Tongue (tissue), 1 donor: ENCODE measurements at regions not wholly inside any gene's neighbourhood (a gene's known extent, or its start where the extent isn't known, plus 50 kb on each side); places are given as distances from the start of the nearest gene placed in this dataset.
"Not testable (repeated sequence)": the region's sequence is repeated elsewhere in the genome, so short reads cannot be mapped to it uniquely, and the experiment has no call there.

Experiments used
- DNase-seq: peaks from one replicate; pipeline ENCODE4 v3.0.0-alpha.2; 2015

DNA sequence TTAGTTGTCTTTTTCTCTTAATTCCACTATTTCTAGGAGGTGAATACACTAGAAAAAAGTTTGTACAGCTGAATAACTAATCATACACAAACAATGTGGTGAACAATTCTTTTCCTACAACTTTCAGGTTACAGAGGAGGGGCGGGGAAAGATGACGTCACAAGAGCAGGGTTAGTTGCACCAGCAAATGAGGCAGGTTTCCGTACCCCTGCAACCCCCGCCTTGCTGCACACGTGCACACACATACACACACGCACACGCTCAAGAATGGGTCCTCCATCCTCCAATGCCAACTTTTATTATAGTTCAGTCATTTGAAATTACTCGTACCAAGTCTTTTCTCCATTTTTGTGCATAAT, 122.8 kb downstream of the ARL4C start:
- no peak for DNase-seq

DNA sequence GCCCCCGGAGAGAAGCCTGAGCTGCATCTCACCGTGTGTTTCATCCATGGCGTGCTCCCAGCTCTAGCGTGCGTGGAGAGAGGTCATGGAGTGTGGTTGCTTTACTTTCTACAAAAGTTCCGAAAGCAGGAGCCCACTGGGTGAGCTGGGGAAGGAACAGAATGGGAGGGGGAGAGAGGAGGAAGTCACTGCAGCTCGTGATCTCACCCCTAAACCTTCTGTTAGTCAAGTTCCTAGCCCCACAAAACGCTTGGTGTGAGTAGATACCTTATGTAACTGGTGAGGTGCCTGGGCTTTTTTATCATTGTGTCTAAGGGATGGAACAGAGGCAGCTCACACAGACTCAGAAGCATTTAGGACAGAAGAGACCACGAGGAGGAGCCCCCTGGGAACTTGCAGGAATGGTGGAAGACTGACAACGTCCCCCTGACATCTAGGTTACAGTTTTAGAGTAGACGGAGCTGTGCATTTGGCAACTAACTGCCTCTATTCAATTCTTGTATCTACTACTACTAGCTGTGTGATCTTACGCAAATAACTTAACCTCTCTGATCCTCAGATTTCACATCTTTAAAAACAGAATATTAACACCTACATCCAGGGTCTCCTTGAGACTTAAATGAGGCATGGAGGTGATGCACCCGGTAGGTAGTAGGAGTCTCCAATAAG, 123.3 kb downstream of the ARL4C start:
- DNase-seq = no peak

DNA sequence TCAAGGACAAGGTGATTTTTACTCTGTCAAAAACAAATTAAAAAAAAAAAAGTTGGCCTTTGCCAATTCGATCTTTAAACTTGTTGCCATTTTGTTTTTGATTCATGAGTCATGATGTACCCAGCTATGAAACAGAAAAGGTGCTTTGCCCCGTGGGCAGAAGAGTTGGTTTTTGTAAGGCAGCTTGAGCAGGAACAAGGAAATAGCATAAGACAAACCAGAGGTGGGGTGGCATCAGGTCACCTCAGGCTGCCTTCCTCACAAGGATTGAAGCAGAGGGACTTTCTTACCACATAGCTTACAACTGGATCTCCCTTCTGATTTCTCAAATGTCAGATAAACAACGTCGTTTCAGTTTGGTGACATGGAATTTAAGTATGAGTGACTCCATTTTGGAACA, 123.8 kb downstream of the ARL4C start:
- DNase-seq = no peak

DNA sequence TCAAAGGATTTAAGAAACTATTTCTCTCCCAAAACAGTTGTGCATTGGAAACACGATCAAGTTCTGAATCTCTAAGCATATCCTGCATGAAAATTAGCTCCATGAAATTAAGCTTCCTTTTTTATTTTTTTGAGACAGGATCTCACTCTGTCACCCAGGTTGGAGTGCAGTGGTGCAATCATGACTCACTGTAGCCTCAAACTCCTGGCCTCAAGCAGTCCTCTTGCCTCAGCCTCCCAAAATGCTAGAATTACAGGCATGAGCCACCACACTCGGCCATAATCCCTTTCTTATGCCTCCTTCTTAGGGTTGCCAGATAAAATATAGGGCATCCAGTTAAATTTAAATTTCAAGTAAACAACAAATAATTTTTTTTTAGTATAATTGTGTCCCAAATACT, 124.4 kb downstream of the ARL4C start:
- no peak for DNase-seq

DNA sequence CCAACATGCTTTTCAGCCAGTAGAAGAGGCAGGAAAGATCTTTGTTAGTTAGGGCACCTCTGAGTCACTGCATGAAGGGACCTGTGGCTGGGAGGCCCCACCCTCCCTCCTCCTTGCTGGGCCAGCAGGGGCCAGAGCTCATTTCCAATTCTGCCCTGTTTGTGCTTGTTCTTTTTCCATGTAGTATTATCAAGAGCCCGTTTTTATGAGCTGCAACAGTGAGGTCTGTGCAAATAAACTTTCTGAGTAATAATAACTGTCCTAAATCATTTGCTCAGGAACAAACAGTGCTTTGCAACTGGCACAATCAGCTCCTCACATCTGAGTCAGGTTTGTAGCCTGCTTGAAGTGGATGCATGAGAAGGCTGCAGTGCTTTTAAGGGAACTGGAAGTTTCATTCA, 128.0 kb downstream of the ARL4C start:
- DNase-seq = no peak

DNA sequence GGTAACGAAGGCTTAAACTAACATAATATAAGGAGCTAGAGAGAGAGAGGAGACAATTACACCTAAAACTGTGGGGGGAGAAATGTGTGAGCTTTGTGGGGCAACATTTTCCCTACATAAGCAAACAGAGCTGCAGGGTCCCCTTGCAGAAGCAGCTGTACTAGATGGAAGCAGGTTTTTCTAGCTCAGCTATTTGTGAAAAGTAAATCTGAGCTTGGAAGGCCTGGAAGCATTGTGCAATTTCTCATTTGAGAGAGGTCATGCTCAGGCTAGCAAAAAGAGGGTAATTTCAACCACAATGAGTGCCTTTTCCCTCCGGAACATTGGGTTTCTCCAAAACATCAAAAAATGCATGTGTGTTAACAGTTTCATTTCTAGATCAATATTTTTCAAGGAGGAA, 130.0 kb downstream of the ARL4C start:
- DNase-seq = peak; percentile 67

DNA sequence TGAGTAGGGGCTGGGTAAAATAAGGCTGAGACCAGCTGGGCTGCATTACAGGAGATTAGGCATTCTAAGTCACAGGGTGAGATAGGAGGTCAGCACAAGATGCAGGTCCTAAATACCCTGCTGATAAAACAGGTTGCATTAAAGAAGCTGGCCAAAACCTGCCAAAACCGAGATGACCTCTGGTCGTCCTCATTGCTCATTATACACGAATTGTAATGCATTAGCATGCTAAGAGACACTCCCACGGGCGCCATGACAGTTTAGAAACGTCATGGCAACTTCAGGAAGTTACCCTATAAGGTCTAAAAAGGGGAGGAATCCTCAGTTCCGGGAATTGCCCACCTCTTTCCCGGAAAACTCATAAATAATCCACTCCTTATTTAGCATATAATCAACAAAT, 132.2 kb downstream of the ARL4C start:
- no peak for DNase-seq

DNA sequence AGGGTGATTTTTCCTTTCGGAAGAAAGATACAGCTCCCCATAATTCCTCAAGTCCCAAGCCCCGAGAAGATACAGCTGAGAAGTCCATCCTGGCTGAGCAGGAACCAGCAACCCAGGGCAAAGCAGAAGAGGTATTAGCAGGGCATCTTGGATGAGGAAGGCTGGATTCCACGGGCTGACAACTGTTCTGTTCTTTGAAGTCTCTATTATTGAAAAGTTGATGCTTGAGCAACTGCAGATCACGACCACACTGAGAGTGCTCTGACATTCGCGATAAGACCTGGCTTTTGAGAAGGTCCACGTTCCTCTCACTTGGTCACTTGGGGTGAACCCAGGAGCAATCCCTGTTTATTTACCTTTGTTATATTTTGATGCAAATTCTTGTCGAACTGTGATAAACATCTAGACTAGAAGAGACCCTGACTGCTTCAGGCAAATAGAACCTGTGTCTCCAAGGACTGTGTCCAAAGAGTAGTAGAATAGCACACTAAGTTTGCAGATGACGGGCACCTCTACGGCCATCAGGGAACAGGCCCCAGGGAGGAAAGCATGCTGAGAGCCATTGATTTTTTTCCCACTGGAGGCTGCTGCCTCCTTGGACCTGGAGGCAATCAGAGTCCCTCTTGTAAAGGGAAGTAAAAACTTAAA, 133.1 kb downstream of the ARL4C start:
- DNase-seq = no peak

DNA sequence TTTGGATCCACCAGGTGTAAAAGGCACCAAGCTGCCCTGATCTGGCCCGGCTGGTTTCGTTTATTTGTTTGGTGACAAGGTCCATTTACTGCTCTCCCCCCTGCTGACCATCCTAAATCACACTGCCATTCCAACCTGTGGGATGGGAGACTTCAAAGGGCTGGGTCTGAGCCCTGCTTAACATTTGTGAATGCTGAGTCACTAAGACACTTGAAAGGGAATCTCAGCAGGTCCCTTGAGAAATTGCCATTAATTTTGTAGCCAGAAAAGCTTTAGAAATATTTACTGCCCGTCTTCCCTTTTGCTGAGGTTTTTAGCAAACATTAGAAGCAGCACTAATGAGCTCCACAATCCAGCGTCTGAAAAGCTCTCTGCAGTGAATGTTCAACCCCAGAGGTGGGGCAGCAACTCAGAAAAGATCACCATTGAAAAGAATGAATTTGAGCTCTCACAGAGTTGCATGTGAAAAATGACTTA, 133.8 kb downstream of the ARL4C start:
- DNase-seq = no peak

DNA sequence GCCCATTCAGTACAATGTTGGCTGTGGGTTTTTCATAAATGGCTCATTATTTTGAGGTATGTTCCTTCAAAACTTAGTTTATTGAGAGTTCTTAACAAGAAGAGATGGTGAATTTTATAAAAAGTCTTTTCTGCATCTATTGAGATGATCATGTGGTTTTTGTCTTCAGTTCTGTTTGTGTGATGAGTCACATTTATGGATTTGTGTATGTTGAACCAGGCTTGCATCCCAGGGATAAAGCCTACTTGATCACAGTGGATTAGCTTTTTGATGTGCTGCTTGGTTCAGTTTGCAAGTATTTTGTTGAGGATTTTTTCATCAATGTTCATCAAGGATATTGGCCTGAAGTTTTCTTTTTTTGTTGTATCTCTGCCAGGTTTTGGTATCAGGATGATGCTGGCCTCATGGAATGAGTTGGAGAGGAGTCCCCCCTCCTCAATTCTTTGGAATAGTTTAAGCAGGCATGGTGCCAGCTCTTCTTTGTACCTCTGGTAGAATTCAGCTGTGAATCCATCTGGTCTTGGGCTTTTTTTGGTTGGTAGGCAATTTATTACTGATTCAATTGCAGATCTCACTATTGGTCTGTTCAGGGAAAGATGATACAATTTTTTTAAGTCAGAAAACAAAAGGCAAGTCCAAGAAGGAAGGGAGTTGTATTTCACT, 136.4 kb downstream of the ARL4C start:
- DNase-seq = peak; percentile 70

DNA sequence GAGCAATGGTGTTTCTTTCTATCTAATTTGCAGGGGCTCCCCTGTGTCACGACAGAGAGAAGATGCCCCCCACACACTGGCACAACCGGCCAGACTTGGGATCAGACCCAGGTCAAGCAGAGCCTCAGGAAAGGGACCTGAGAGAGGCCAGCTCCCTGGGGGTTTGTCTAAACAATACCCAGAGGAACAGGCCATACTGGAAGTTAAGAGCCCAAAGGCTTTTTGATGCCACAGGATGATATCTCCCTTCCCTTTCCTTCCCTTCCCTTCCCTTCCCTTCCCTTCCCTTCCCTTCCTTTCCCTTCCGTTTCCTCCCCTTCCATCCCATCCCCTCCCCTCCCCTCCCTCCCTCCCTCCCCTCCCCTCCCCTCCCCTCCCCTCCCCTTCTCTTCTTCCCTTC, 139.2 kb downstream of the ARL4C start:
- no peak for DNase-seq

DNA sequence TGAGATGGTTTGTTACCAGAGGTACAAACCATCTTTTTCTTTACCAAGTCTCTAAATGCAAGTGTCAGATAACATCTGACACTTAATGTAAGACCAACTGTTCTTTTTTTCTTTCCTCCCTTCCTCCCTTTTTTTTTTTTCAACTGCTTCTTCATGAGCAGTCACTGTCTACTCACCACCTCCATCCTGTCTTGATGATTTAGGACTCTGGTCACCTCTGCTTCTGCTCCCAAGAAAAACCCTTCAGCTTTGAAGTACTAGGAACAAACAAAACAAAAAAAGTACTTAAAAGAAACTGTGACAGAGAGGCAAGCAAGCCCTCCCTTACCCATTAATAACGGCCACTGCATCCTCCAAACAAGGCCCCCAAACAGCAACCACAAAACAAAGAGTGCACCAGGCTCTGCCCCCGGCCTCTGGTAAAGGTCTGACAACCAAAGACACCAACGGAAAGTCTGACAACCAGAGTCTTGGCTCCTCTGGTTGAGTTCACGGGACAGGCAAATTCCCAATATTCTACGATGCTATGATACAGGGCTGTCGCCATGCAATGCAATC, 141.0 kb downstream of the ARL4C start:
- no peak for DNase-seq

DNA sequence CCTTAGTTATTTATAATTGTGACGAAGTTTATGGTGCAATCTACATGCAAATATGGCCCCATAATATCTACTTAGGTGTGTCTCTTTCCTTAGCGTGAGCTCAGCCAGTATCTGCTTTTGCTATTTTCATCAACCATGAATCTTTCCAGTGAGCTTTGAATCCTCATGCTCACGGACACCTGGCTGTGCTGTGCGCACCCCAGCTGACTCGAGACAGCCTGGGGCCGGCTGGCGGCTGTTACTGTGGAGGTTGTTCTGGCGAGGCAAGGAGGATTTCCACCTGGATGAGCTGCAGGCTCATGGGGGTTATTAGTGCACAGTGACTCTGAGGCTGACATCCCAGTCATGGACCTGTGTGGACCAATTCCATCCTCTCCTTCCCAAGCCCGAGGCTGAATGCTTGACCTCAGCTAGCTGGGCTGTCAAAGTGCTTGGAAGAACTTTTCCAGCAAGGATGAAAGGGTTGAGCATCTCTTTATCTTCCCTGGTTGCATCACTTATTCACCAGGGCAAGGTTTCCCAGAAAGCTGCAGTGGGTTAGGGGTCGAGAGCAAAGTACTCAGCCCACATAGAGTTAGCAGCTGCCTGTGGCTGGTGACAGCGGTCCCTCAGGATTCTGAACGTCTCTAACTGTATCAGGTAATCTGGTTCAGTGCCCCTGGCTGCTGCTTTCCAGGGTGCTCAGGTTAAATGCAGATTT, 141.7 kb downstream of the ARL4C start:
- DNase-seq = no peak

DNA sequence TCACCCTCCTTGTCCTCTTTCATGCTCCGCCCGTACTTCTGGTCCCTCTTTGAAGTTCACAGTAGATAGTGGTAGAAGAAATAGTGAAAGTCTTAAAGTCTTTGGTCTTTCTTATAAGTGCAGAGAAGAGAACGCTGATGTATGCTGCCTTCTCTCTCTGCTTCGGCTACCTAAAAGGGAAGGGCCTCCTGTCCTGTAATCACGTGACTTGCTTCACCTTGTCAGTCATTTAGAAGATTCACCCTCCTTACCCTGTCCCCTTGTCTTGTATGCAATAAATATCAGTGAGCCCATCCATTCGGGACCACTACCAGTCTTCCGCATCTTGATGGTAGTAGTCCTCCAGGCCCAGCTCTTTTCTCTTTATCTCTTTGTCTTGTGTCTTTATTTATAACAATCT, 144.6 kb downstream of the ARL4C start:
- DNase-seq = no peak

DNA sequence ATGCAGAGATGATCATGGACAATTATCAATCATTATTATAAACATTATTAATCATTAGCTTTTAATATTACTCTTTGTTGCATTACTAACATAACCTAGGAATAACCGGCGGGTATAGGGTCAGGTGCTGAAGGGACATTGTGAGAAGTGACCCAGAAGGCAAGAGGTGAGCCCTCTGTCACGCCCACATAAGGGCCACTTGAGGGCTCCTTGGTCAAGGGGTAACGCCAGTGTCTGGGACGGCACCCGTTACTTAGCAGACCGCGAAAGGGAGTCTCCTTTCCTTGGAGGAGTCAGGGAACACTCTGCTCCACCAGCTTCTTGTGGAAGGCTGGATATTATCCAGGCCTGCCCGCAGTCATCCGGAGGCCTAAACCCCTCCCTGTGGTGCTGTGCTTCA, 145.0 kb downstream of the ARL4C start:
- not testable (repeated sequence) for DNase-seq

DNA sequence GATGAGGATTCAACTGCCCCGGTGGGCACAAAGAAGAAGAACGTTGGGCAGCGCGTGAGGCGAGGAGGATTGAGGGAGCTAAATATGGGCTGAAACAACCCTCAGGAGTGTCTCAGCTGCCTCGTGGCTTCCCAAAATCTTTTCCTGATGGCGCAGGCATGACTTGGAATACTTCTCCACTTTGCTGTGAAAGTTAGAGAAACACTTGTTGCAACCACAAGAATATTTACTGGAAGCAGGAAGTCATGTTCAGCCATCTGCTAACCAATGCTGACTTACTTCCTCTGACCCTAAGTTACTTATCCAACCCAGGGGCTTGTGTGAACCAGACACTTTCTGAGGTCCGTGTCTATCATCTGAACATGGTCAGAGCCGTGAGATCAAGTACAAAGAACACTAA, 148.8 kb downstream of the ARL4C start:
- DNase-seq = no peak

DNA sequence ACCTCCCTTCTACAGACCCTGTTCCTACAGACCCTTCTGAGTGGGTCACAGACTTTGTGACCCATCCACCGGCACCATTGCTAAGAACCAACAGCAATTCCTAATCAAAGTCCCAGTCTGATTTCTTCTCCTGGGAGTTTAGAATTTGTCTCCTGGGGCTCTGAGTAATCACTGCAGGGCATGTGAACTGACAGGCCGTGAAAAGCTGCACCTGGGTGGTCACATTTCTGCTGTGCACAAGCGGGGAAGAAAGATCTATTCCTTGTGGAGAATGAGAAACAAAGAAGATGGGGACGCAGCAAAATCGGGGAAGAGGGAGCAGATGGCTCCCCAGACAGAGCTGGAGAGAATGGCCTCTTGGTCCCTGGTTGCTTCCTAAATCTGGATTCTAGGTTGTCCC, 151.0 kb downstream of the ARL4C start:
- no peak for DNase-seq

DNA sequence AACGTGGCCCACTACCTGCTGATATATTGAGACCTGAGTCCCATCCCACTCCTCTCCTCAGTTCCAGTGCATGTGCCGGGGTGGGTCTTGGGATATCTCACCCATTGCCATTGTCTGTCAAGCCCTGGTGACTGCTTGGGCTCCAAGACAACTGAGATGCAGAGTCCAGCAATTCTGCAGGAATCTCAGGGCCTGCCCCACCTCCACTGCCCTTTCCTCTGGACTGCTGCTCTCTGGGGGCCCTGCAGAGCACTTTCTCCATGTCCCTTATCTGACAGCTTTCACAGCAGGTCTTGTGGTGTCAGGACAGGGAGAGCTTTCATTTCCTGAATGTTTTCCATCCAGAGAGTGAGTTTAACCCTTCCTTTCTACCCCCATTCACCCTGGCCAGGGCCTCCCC, 152.9 kb downstream of the ARL4C start:
- DNase-seq = no peak

DNA sequence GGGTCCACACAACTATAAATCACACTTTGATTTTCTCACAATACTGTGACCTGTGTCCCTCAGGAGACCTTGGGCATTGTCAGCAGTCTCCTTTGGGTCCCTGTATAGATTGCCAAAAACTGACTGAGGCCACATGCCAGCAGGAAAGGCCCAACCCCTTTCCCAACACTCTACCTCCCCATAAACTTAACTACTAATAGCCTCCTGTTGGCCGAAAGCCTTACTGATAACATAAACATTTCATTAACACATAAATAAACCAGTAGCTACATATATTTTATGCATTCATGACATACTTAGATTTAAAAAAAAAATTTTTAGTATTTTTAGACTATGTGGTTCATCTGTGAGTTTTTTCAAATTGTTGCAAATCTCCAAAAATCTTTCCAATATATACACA, 153.5 kb downstream of the ARL4C start:
- DNase-seq = no peak

DNA sequence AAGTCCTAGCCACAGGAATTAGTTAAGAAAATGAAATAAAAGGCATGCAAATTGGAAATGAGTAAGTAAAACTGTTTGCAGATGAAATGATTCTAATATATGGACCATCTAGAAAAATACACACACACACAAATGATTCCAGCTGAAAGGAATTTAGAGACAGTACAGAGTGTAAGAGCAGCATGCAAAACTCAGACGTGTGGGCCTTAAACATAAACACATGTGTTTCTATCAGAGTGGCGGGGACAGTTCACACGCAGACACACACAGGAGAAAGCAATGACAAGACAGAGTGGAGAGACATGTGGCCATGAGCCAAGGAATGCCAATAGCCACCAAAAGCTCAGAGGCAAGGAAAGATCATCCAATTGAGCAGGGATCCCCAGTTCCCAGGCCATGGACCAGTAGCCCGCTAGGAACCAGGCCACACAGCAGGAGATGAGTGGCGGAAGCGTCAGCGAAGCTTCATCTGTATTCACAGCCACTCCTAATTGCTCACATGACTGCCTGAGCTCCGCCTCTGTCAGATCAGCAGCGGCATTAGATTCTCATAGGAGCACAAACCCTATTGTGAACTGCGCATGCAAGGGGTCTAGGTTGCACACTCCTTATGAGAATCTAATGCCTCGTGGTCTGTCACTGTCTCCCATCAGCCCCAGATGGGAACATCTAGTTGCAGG, 155.4 kb downstream of the ARL4C start:
- no peak for DNase-seq

DNA sequence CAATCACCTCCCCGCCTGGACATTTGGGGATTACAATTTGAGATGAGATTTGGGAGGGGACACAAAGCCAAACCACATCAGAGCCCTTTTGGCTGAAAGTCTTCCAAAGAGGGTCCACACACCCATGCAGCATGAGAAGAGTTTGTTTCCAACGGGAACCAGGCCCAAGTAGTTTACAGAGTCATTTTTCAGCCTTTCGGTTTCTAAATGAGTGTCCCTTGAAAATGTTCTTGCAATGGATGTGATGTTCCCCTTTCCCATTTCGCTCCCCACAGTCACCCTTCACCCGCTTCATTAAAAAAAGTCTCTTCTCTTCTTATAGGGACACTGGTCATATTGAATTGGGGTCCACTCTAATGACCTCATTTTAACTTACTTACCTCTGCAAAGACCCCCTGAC, 157.4 kb downstream of the ARL4C start:
- DNase-seq = no peak

DNA sequence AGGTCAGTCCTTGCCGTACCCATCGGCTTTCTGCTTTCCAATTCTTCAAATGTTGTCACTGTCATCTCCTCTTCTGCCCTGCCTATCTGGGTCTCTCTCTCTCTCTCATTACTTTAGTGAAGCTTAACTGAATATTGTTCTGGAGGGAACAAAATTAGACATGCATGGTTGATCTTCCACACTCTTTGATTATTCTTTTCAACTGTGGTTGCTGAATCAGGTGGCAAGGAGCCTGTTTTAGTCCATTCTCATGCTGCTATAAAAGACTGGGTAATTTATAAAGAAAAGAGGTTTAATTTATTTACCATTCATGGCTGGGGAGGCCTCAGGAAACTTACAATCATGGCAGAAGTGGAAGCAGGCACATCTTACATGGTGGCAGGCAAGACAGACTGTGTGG, 157.9 kb downstream of the ARL4C start:
- DNase-seq = no peak
